GM12878 (cell line): ENCODE measurements at regions not wholly inside any gene's neighbourhood (a gene's known extent, or its start where the extent isn't known, plus 50 kb on each side); places are given as distances from the start of the nearest gene placed in this dataset.

Source experiments
- ATAC-seq: fragments of 200-7000 bp; cut with Tn5 transposase; 3 replicates; pipeline ENCODE4 v1.9.1; 2020; ENCODE audit warnings: mild to moderate bottlenecking, moderate library complexity
- BruUV-seq: library from RNA; stranded (reverse); fragments of 400-500 nt; replicated peaks from 2 replicates; lab custom pipeline; 2021; lab: Mats Ljungman, UMichigan
- CTCF ChIA-PET: fragments of 300-600 bp; sonication (Branson Sonifier 250); formaldehyde crosslinking; extraction: SDS; loops from one replicate; lab custom pipeline; 2021; ENCODE audit warnings: inconsistent platforms; lab: Yijun Ruan, JAX
- POLR2A ChIA-PET: fragments of 350-600 bp; formaldehyde crosslinking; extraction: SDS; loops from one replicate; lab custom pipeline; 2021; ENCODE audit warnings: inconsistent platforms; lab: Charles Lee
- RAD21 ChIA-PET: fragments of 300-600 bp; sonication (Branson Sonifier 250); formaldehyde crosslinking; loops from one replicate; lab custom pipeline; 2023; ENCODE audit warnings: antibody characterized with exemption; ENCODE audit not compliant: unreplicated experiment; lab: Charles Lee
- SMC1A ChIA-PET: fragments of 300-600 bp; sonication (Branson Sonifier 250); formaldehyde crosslinking; loops from one replicate; lab custom pipeline; 2023; ENCODE audit not compliant: unreplicated experiment, uncharacterized antibody; lab: Charles Lee
- DNase-seq: peaks from one replicate; pipeline ENCODE4 v3.0.0-alpha.2; 2011; ENCODE audit warnings: low read depth, low spot score
- FAIRE-seq: peaks from 3 replicates; lab custom pipeline; 2011; peaks lifted over from hg19 to GRCh38; lab: Jason Lieb, UNC
- H2AFZ ChIP-seq: 2 replicates; pipeline ENCODE4 v1.6.0; 2011; ENCODE audit warnings: low read depth, low read length, control low read depth; ENCODE audit not compliant: control insufficient read depth
- H3K27ac ChIP-seq: 2 replicates; pipeline ENCODE4 v1.5.1; 2011; ENCODE audit warnings: control low read depth; ENCODE audit not compliant: control insufficient read depth, insufficient read depth
- H3K27me3 ChIP-seq, 2 experiments: replicated peaks in 1 of 2; 2 replicates each; pipeline versions ENCODE4 v1.6.0 to v1.6.1; 2011; ENCODE audit warnings: low read length in 1 of 2; ENCODE audit not compliant: control insufficient read depth in 2 of 2, insufficient read depth in 2 of 2
- H3K36me3 ChIP-seq, 2 experiments: 2 replicates each; pipeline ENCODE4 v1.5.1; 2011; ENCODE audit warnings: low read length in 1 of 2; ENCODE audit not compliant: control insufficient read depth in 2 of 2, insufficient read depth in 2 of 2
- H3K4me1 ChIP-seq: 2 replicates; pipeline ENCODE4 v1.6.1; 2011; ENCODE audit warnings: mild to moderate bottlenecking, low read length, moderate library complexity, mixed read lengths; ENCODE audit not compliant: control insufficient read depth, insufficient read depth
- H3K4me2 ChIP-seq: 2 replicates; pipeline ENCODE4 v1.6.0; 2011; ENCODE audit warnings: control low read depth; ENCODE audit not compliant: control insufficient read depth, insufficient read depth
- H3K4me3 ChIP-seq: fragments of 200-600 bp; sonication (generic); 2 replicates; pipeline ENCODE4 v1.5.1; 2016
- H3K79me2 ChIP-seq: 2 replicates; pipeline ENCODE4 v1.6.0; 2011; ENCODE audit warnings: low read length; ENCODE audit not compliant: control insufficient read depth, insufficient read depth
- H3K9ac ChIP-seq: 2 replicates; pipeline ENCODE4 v1.8.0; 2011; ENCODE audit warnings: low read length, control low read depth, mixed read lengths; ENCODE audit not compliant: control insufficient read depth, insufficient read depth
- H3K9me3 ChIP-seq: replicated peaks from 3 replicates; pipeline ENCODE4 v1.5.1; 2011; ENCODE audit warnings: mild to moderate bottlenecking, low read length; ENCODE audit not compliant: control insufficient read depth, insufficient read depth
- H4K20me1 ChIP-seq: 2 replicates; pipeline ENCODE4 v1.6.0; 2011; ENCODE audit not compliant: control insufficient read depth, insufficient read depth
- BCL3 ChIP-seq: IDR thresholded peaks from 2 replicates; pipeline ENCODE4 v1.6.1; 2011; ENCODE audit warnings: borderline replicate concordance, low read depth, mild to moderate bottlenecking, moderate library complexity, low read length; ENCODE audit not compliant: insufficient read depth, poor library complexity, severe bottlenecking
- CBX5 ChIP-seq: sonication (generic); IDR thresholded peaks from 2 replicates; pipeline ENCODE4 v1.6.1; 2016; ENCODE audit warnings: low read depth, moderate library complexity, mild to moderate bottlenecking, inconsistent platforms
- CREB1 ChIP-seq: IDR thresholded peaks from 2 replicates; pipeline ENCODE4 v1.6.1; 2012; ENCODE audit warnings: low read depth, mild to moderate bottlenecking, inconsistent platforms
- FOXM1 ChIP-seq: IDR thresholded peaks from 2 replicates; pipeline ENCODE4 v1.6.1; 2012; ENCODE audit warnings: low read depth, mild to moderate bottlenecking, inconsistent platforms, low read length, moderate library complexity
- HSF1 ChIP-seq: fragments of 150-350 bp; IDR thresholded peaks from 2 replicates; pipeline ENCODE4 v1.6.1; 2014; ENCODE audit warnings: mild to moderate bottlenecking, low read depth, low read length
- MYC ChIP-seq: IDR thresholded peaks from 2 replicates; pipeline ENCODE4 v1.6.1; 2011; ENCODE audit warnings: mild to moderate bottlenecking, low read length, moderate library complexity, inconsistent platforms; ENCODE audit not compliant: insufficient read depth, insufficient replicate concordance, insufficient read length, severe bottlenecking
- NR2C2 ChIP-seq: IDR thresholded peaks from 2 replicates; pipeline ENCODE4 v1.6.1; 2011; ENCODE audit warnings: borderline replicate concordance, low read depth; ENCODE audit not compliant: control insufficient read depth, insufficient read length
- PAX5 ChIP-seq: IDR thresholded peaks from 2 replicates; pipeline ENCODE4 v1.6.1; 2011; ENCODE audit warnings: low read depth, low read length, borderline replicate concordance
- RFX5 ChIP-seq: IDR thresholded peaks from 2 replicates; pipeline ENCODE4 v1.6.1; 2011; ENCODE audit warnings: low read depth, low read length, improper control_type of control experiment
- SIX5 ChIP-seq: IDR thresholded peaks from 2 replicates; pipeline ENCODE4 v1.6.1; 2011; ENCODE audit warnings: mild to moderate bottlenecking, low read depth, low read length, moderate library complexity; ENCODE audit not compliant: severe bottlenecking
- SMC3 ChIP-seq: IDR thresholded peaks from 2 replicates; pipeline ENCODE4 v1.6.1; 2011; ENCODE audit warnings: low read length, improper control_type of control experiment, borderline replicate concordance
- STAT1 ChIP-seq: fragments of 450-650 bp; conservative IDR thresholded peaks from 2 replicates; pipeline ENCODE4 v1.6.1; 2014; ENCODE audit warnings: antibody characterized with exemption, mild to moderate bottlenecking
- ZBED1 ChIP-seq: IDR thresholded peaks from 2 replicates; pipeline ENCODE4 v1.6.1; 2016; ENCODE audit warnings: borderline replicate concordance
- ZNF592 ChIP-seq: fragments of 450-650 bp; IDR thresholded peaks from 2 replicates; pipeline ENCODE4 v1.6.1; 2017; ENCODE audit warnings: mild to moderate bottlenecking, moderate library complexity
- WGBS: methylation state at CpG from one replicate; pipeline ENCODE4 v1.1.6; 2016; ENCODE audit warnings: low lambda C conversion rate; ENCODE audit not compliant: insufficient replicate concordance, insufficient coverage; ENCODE audit errors: missing lambda C conversion rate; 5-methylcytosine and 5-hydroxymethylcytosine counted together
- in situ Hi-C: fragments of 300-500 bp; cut with MboI; formaldehyde crosslinking; loops from 9 replicates; pipeline ENCODE4 v1.14.3; 2018; ENCODE audit warnings: mixed read lengths
- intact Hi-C: fragments of 100-400 bp; cut with micrococcal nuclease; formaldehyde crosslinking; loops from one replicate; pipeline ENCODE4 v1.14.2; 2022; ENCODE audit not compliant: unreplicated experiment

- no peak for TF ChIP-seq SMC3
These were observed 59.7 kb downstream of the RGS12 start (continued) for GRCh38 chr4:3352505-3352904.

GRCh38 chr4:3352941-3353594 is 60.2 kb downstream of the RGS12 start:
- intact Hi-C loops (no loop called here), in situ Hi-C loops (no loop called here)
- Histone ChIP-seq H3K36me3 (no peaks in the 10 kb centered on the region), H4K20me1 (no peaks in the 10 kb centered on the region), H3K4me1 (peaks cover 8% of the 10 kb centered on the region; the same call in 1 of the 2 replicates), H3K4me2 (no peak overlapping the region), H3K27ac (no peak overlapping the region), H3K9me3 (peaks cover 7% of the 10 kb centered on the region; the same call in 2 of the 3 replicates), H3K4me3 (no peak overlapping the region), H3K27me3 (no peaks in the 10 kb centered on the region), H3K79me2 (no peaks in the 10 kb centered on the region), H3K9ac (no peak overlapping the region), H2AFZ (no peak overlapping the region)
- ATAC-seq, result no peak
- RAD21 ChIA-PET, result no interaction called here
- TF ChIP-seq NR2C2 (no peak), ZNF592 (no peak), SIX5 (no peak), RFX5 (no peak), PAX5 (no peak), CBX5 (no peak), MYC (no peak), STAT1 (no peak), BCL3 (no peak), CREB1 (no peak), ZBED1 (no peak), HSF1 (no peak), FOXM1 (no peak)
- DNase-seq, result no peak
- SMC1A ChIA-PET, result interaction anchor here (1.2 kb wide), 1 partner anchor 19 kb away, joined by 3 read pairs; no protein-coding TSS in a partner anchor
- FAIRE-seq, result no peak
- CTCF ChIA-PET, result interaction anchor here (2.6 kb wide), 1 partner anchor 9 kb away, joined by 9 read pairs; no protein-coding TSS in a partner anchor
- WGBS, result 87% methylated on average over 14 of the region's 14 CpGs
- POLR2A ChIA-PET, result no interaction called here
- no TSS peak for BruUV-seq
